MM.1S (cell line): ENCODE measurements at regions not wholly inside any gene's neighbourhood (a gene's known extent, or its start where the extent isn't known, plus 50 kb on each side); places are given as distances from the start of the nearest gene placed in this dataset.

Experiments used
- DNase-seq: peaks from one replicate; pipeline ENCODE4 v3.0.0-alpha.2; 2015
- H2AFZ ChIP-seq: fragments of 300-600 bp; sonication (generic); 2 replicates; pipeline ENCODE4 v1.6.0; 2016; ENCODE audit warnings: antibody characterized with exemption, low read length
- H3F3A ChIP-seq: fragments of 300-600 bp; sonication (generic); 2 replicates; pipeline ENCODE4 v1.6.1; 2016; ENCODE audit warnings: mild to moderate bottlenecking, antibody characterized with exemption, low read length, moderate library complexity, mixed read lengths; ENCODE audit not compliant: insufficient read depth
- H3K27ac ChIP-seq: fragments of 300-600 bp; sonication (generic); 2 replicates; pipeline ENCODE4 v1.5.1; 2016; ENCODE audit warnings: mild to moderate bottlenecking, low read length
- H3K27me3 ChIP-seq: fragments of 300-600 bp; sonication (generic); replicated peaks from 2 replicates; pipeline ENCODE4 v1.6.0; 2016; ENCODE audit warnings: low read length; ENCODE audit not compliant: insufficient read depth
- H3K36me3 ChIP-seq: fragments of 300-600 bp; sonication (generic); replicated peaks from 2 replicates; pipeline ENCODE4 v1.6.1; 2016; ENCODE audit warnings: mild to moderate bottlenecking, low read length, mixed read lengths; ENCODE audit not compliant: insufficient read depth
- H3K4me1 ChIP-seq: fragments of 300-600 bp; sonication (generic); 2 replicates; pipeline ENCODE4 v1.6.1; 2016; ENCODE audit warnings: low read length, mixed read lengths
- H3K4me2 ChIP-seq: fragments of 300-600 bp; sonication (generic); 2 replicates; pipeline ENCODE4 v1.6.0; 2016; ENCODE audit warnings: low read depth, low read length
- H3K4me3 ChIP-seq: fragments of 300-600 bp; sonication (generic); 2 replicates; pipeline ENCODE4 v1.5.1; 2016; ENCODE audit warnings: low read length, mixed read lengths
- H3K79me2 ChIP-seq: fragments of 300-600 bp; sonication (generic); 2 replicates; pipeline ENCODE4 v1.6.1; 2016; ENCODE audit warnings: mixed run types, low read length, mixed read lengths
- H3K9ac ChIP-seq: fragments of 300-600 bp; sonication (generic); 2 replicates; pipeline ENCODE4 v1.6.1; 2016; ENCODE audit warnings: low read length, mixed read lengths
- H3K9me2 ChIP-seq: fragments of 300-600 bp; sonication (generic); replicated peaks from 2 replicates; pipeline ENCODE4 v1.6.1; 2016; ENCODE audit warnings: mild to moderate bottlenecking, low read length, mixed read lengths; ENCODE audit not compliant: insufficient read depth
- H3K9me3 ChIP-seq: fragments of 300-600 bp; sonication (generic); replicated peaks from 2 replicates; pipeline ENCODE4 v1.6.1; 2016; ENCODE audit warnings: mild to moderate bottlenecking, low read length, mixed read lengths; ENCODE audit not compliant: insufficient read depth
- H4K20me1 ChIP-seq: fragments of 300-600 bp; sonication (generic); 2 replicates; pipeline ENCODE4 v1.6.1; 2016; ENCODE audit warnings: mild to moderate bottlenecking, low read length, moderate library complexity, mixed read lengths; ENCODE audit not compliant: insufficient read depth
- EZH2 ChIP-seq: fragments of 300-600 bp; sonication (generic); optimal IDR thresholded peaks from 2 replicates; pipeline ENCODE3; 2017; ENCODE audit warnings: low read depth, mild to moderate bottlenecking, antibody characterized with exemption, low read length, mixed read lengths
- EZH2phosphoT487 ChIP-seq: fragments of 300-600 bp; sonication (generic); IDR thresholded peaks from 2 replicates; pipeline ENCODE4 v1.6.1; 2018; ENCODE audit warnings: antibody characterized with exemption, low read length
- TF ChIP-seq, protein P1 (sequence below): fragments of 300-600 bp; sonication (generic); IDR thresholded peaks from 2 replicates; pipeline ENCODE4 v1.5.1; 2016; ENCODE audit warnings: antibody characterized with exemption, low read length, mixed read lengths

DNA sequence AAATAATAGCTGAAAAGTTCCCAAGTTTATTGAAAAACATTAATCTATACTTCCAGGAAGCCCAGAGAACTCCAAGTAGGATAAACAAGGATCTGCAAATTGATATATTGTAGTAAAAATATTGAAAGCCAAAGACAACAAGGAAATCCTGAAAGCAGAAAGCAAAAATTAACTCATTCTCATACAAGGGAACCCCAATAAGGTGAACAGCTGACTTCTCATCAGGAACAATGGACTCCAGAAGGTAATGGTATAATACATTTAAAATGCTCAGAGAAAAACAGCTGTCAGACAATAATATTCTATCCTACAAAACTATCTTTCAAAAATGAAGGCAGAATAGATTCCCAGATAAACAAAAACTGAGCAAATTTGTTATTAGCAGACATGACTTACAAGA lies 138.1 kb upstream of the BMP4 start:
- no peak for DNase-seq
- Histone ChIP-seq H3K4me1 (no peaks in the 10 kb centered on the region), H3F3A (no peaks in the 10 kb centered on the region), H3K9me2 (no peaks in the 10 kb centered on the region), H3K9ac (no peak overlapping the region), H2AFZ (no peak overlapping the region), H3K4me3 (no peak overlapping the region), H3K9me3 (no peaks in the 10 kb centered on the region), H3K36me3 (no peaks in the 10 kb centered on the region), H3K27ac (no peak overlapping the region), H3K4me2 (no peak overlapping the region), H3K79me2 (no peaks in the 10 kb centered on the region), H3K27me3 (no peaks in the 10 kb centered on the region), H4K20me1 (no peaks in the 10 kb centered on the region)
- TF ChIP-seq, protein P1, sequence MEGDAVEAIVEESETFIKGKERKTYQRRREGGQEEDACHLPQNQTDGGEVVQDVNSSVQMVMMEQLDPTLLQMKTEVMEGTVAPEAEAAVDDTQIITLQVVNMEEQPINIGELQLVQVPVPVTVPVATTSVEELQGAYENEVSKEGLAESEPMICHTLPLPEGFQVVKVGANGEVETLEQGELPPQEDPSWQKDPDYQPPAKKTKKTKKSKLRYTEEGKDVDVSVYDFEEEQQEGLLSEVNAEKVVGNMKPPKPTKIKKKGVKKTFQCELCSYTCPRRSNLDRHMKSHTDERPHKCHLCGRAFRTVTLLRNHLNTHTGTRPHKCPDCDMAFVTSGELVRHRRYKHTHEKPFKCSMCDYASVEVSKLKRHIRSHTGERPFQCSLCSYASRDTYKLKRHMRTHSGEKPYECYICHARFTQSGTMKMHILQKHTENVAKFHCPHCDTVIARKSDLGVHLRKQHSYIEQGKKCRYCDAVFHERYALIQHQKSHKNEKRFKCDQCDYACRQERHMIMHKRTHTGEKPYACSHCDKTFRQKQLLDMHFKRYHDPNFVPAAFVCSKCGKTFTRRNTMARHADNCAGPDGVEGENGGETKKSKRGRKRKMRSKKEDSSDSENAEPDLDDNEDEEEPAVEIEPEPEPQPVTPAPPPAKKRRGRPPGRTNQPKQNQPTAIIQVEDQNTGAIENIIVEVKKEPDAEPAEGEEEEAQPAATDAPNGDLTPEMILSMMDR, result no peak
- no peak for TF ChIP-seq EZH2phosphoT487

DNA sequence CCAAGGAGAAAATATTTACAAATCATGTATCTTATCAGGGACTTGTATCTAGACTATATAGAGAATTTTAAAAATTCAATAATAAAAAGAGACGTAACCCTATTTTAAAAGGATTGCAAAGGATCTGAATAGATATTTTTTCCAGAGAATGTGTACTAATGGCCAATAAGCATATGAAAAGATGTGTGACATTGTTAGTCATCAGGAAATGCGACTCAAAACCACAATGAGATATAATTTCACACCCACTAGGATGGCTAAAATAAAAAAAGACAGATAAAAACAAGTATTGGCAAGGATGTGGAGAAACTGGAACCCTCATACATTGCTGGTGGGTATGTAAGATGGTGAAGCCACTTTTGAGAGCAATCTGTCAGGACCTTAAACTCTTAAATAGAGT lies 141.9 kb upstream of the BMP4 start:
- Histone ChIP-seq H3K27ac (no peak overlapping the region), H3K4me3 (no peak overlapping the region), H3F3A (no peaks in the 10 kb centered on the region), H2AFZ (no peak overlapping the region), H4K20me1 (no peaks in the 10 kb centered on the region), H3K9me3 (no peaks in the 10 kb centered on the region), H3K9me2 (no peaks in the 10 kb centered on the region), H3K79me2 (no peaks in the 10 kb centered on the region), H3K36me3 (no peaks in the 10 kb centered on the region), H3K4me2 (no peak overlapping the region), H3K27me3 (no peaks in the 10 kb centered on the region), H3K9ac (no peak overlapping the region), H3K4me1 (no peaks in the 10 kb centered on the region)
- DNase-seq, result no peak
- TF ChIP-seq EZH2, result no peak

DNA sequence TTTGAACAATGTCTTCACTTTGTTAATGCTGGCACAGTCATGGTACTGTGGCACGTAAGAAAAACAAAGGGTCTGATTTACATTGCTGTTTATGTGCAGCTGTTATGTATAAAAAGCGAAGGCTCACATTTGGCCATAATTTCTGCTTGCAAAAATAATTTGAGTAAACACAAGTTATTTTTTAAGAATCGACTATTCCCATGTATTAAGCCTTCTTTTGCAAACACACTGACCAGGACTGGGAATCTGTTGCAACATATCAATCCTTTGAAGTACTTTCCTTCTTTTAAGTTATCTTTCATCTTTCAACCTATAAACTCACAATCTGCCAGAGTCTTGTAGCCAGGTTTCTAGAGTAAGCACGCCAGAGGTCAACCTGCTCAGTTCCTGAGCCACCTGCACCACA lies 145.4 kb upstream of the BMP4 start:
- H3K27me3 ChIP-seq, result no peaks in the 10 kb centered on the region
- TF ChIP-seq, protein P1, result no peak
- TF ChIP-seq EZH2phosphoT487 (no peak), EZH2 (no peak)
- no peak for DNase-seq
- no peak overlapping the region for H3K4me3 ChIP-seq
- no peaks in the 10 kb centered on the region for H3K4me1 ChIP-seq
- no peaks in the 10 kb centered on the region for H4K20me1 ChIP-seq
- H3K9ac ChIP-seq, result no peak overlapping the region
- H3K9me2 ChIP-seq, result no peaks in the 10 kb centered on the region
- H3K9me3 ChIP-seq, result no peaks in the 10 kb centered on the region
- no peak overlapping the region for H2AFZ ChIP-seq
- H3K36me3 ChIP-seq, result no peaks in the 10 kb centered on the region
- H3K79me2 ChIP-seq, result no peaks in the 10 kb centered on the region
- no peak overlapping the region for H3K4me2 ChIP-seq
- no peak overlapping the region for H3K27ac ChIP-seq
- H3F3A ChIP-seq, result no peaks in the 10 kb centered on the region

DNA sequence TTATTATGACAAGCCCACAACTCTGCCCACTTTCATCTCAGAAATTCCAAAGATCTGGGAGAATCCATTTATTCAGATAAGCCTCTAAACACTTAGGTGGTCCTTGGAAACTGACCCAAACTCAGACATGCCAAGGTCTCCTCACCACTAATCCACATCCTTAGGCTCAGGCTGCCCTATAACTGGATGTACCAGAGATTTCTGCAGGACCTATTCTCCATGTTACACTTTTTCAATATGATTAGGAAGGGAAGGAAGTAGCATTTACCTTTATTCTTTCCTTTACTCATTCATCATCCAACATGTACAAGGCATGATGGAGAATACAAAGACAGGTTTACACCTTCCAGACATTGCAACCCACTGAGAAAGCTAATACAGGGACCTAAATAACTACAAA lies 145.9 kb upstream of the BMP4 start:
- no peak overlapping the region for H3K27ac ChIP-seq
- H3K4me2 ChIP-seq, result no peak overlapping the region
- no peaks in the 10 kb centered on the region for H3K9me2 ChIP-seq
- DNase-seq, result no peak
- H3F3A ChIP-seq, result no peaks in the 10 kb centered on the region
- H3K4me1 ChIP-seq, result no peaks in the 10 kb centered on the region
- H3K36me3 ChIP-seq, result no peaks in the 10 kb centered on the region
- no peaks in the 10 kb centered on the region for H3K79me2 ChIP-seq
- H3K9ac ChIP-seq, result no peak overlapping the region
- no peak overlapping the region for H2AFZ ChIP-seq
- no peaks in the 10 kb centered on the region for H4K20me1 ChIP-seq
- no peaks in the 10 kb centered on the region for H3K27me3 ChIP-seq
- no peaks in the 10 kb centered on the region for H3K9me3 ChIP-seq
- TF ChIP-seq EZH2phosphoT487 (no peak), EZH2 (no peak)
- TF ChIP-seq, protein P1, result no peak
- no peak overlapping the region for H3K4me3 ChIP-seq
